Tibial nerve (tissue), 3 donors: ENCODE measurements at regions not wholly inside any gene's neighbourhood (a gene's known extent, or its start where the extent isn't known, plus 50 kb on each side); places are given as distances from the start of the nearest gene placed in this dataset.

Experiments used
- CTCF ChIP-seq, 5 experiments: fragments of 200-600 bp in 3 of 5; fragments of 450-650 bp in 2 of 5; sonication (generic) in 3 of 5; IDR thresholded peaks; one replicate each; pipeline ENCODE4 v1.5.1; 2016 to 2019; ENCODE audit warnings: antibody characterized with exemption in 5 of 5, mild to moderate bottlenecking in 3 of 5, moderate library complexity in 2 of 5
- POLR2A ChIP-seq, 2 donors: fragments of 450-650 bp; IDR thresholded peaks; one replicate each; pipeline ENCODE4 v1.6.1; 2017; ENCODE audit warnings: antibody characterized with exemption in 2 of 2, mild to moderate bottlenecking in 2 of 2, moderate library complexity in 2 of 2

- TF ChIP-seq CTCF (IDR thresholded peaks at IDR 0.05) (no peak), POLR2A (IDR thresholded peaks at IDR 0.05) (no peak)
Observed at GRCh38 chr5:57989378-57989777, 470.5 kb downstream of the PLK2 start.
